ENCODE measurements at regions not wholly inside any gene's neighbourhood (a gene's known extent, or its start where the extent isn't known, plus 50 kb on each side); places are given as distances from the start of the nearest gene placed in this dataset.

DNA sequence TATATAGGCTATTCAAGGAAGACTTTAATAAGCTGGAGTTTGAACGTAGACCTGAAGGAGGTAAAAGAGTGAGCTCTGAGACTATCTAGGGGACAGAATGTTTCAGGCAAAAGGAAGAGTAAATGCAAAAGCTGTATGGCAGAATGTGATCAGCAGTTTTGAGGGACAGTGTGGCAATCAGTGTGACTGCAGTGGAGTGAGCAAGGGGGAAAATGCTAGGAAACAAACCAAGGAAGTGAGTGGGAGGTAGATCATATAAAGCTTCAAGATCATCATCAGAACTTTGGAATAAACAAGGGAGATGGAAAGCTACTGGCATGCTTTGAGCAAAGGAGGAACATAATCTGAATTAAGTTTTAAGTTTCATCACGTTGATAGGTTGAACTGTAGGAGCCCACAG, 67.5 kb upstream of the BTG1 start:
- DNase-seq: no peak
- in situ Hi-C loops (cut with MboI; ENCODE audit: low pct_unique_long_range_greater_than_20kb, low sequenced_read_pairs): no loop called here

DNA sequence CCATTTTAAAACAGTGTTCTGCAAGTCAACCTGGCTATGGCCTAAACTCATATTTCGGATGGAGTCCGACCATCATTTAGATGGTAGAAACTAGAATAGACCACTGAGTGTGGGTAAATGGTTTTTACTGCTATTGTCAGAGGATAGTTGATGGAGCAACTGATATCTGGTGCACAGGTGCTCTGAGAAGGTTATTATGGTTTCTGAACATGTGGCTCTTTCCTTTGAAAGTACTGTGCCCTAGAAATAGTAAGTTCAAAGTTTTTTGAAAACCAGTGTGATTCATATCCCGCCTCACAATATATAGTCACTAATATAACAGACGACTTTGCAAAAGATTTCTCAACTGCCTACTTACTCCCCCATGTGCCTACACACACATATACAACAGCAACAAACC, 64.4 kb upstream of the BTG1 start:
- in situ Hi-C loops (cut with MboI; ENCODE audit: low pct_unique_long_range_greater_than_20kb, low sequenced_read_pairs): no loop called here
- no peak for DNase-seq

DNA sequence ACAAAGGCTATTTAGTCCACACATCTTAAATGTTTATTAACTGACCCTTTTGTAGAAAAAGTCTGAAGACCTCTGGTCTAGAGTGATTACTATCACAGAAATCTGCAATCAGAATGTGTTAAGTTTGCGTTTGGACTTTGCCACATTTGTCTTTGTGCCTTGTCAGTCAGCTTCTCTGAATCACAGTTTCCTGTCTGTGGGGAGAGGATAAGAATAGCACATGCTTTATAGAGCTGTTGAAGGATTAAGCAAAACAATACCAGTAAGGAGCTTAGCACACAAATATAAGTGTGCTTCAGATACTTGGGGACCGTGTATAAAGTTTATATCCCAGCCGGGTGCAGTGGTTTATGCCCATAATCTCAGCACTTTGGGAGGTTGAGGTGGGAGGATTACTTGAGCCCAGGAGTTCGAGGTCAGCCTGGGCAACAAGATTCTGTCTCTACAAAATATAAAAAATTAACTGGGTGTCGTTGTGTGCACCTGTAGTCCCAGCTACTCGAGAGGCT, 63.0 kb upstream of the BTG1 start:
- in situ Hi-C loops (cut with MboI; ENCODE audit: low pct_unique_long_range_greater_than_20kb, low sequenced_read_pairs): no loop called here
- peak; percentile 76 for DNase-seq

DNA sequence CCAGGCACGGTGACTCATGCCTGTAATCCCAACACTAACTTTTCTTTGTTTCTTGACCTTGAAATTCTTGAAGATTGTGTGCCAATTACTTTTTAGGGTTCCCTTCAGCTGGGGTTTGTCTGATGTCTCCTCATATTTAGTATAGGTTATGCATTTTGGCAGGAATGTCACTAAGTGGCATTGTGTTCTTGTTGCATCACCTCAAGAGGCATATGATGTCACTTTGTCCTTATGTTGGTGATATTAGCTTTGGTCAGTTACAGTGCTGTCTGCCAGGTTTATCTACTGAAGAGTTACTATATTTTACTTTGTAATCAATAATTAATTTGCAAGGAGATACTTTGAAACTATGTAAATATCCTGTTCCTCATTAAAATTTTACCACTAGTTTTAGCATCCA, 61.0 kb upstream of the BTG1 start:
- in situ Hi-C loops (cut with MboI; ENCODE audit: low pct_unique_long_range_greater_than_20kb, low sequenced_read_pairs): no loop called here
- DNase-seq: no peak

DNA sequence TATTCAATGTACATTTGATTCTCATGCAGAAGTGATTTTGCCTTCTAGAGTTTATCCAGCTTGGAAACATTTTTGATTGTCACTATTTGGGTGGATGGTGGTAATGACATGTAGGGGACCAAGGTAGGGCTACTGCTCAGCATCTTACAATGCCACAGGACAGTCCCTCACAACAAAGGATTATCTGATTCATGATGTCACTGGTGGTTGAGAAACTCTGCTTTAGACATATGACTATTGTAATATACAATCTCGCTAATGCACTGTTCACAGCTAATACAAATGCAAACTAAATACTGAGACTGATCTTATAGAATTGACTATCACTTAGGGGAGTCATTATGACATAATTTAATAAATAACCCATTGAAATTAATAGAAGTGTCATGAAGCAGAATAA, 60.4 kb upstream of the BTG1 start:
- in situ Hi-C loops (cut with MboI; ENCODE audit: low pct_unique_long_range_greater_than_20kb, low sequenced_read_pairs): no loop called here
- no peak for DNase-seq

DNA sequence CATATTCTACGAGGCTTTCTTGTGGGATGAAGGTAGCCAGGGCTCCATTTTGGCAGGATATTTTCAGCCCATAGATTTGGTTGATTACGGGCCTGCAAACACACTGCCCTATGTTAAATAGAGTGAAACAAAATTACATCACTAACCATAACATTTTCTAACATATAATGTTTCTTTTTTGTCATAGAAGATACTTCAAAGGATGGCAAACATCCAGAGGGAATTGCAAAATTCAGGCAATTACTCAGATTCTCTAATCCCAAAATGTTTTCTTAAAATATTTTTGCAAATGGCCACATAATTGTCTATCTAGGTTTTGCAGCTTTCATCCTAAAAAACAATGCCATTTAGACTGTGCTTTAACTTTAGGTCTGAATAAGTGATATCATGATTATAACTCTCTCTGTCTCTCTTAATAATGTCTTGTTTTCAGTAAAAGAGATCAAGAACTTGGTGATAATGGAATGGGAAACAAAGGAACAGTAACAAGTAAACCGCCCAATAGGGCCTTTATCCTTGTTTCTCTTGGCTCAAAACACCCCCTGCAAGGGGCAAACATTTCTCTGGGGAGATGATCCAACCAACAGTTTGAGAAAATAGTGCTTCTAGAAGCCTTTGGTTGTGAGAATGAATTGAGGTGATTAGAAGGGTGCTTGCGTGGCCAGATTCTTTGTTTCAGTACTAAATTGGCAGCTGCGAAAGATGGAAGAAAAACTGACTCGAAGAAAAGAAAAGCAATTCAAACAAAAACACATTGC, 54.4 kb upstream of the BTG1 start:
- in situ Hi-C loops (cut with MboI; ENCODE audit: low pct_unique_long_range_greater_than_20kb, low sequenced_read_pairs): no loop called here

DNA sequence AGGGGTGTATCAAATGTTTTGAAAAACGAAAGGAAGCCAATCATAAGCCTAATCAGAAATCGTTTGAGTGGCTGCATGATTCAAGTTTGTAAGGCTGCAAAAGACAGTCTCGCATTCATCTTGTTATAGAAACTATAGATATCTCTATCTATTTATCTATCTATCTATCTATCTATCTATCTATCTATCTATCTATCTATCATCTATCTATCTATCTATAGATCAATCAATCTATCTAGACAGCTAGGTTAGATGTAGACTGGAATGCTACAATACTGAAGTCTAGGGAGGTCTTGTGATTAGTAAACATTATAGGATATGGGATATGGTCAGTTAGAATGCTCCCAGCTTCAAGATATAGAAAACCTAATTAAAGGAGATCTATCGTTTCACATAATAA, 52.2 kb upstream of the BTG1 start:
- no peak for DNase-seq
- in situ Hi-C loops (cut with MboI; ENCODE audit: low pct_unique_long_range_greater_than_20kb, low sequenced_read_pairs): no loop called here

More for the DNA sequence above, 54.4 kb upstream of the BTG1 start:
- DNase-seq: no peak

DNA sequence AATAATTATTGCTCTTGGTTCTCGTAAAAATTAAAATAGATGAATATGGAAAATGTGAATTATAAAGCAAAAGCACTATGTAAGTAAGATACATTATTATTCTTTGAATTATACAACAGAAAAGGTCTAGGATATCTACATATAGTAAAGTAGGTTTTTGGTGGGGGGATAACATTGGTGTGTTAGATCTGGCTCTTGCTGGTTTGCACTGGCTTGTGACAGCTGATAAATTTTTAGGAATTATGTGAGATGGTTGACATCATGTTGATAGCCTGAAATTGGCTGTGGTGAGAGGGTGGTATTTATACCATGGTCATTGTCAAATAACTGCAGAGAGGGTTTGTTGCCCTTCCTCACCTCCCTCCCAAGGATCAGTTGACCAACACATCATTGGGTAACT, 50.7 kb upstream of the BTG1 start:
- no peak for DNase-seq
- in situ Hi-C loops (cut with MboI; ENCODE audit: low pct_unique_long_range_greater_than_20kb, low sequenced_read_pairs): no loop called here
